Glomerular endothelial cell (primary cell): ENCODE measurements at regions not wholly inside any gene's neighbourhood (a gene's known extent, or its start where the extent isn't known, plus 50 kb on each side); places are given as distances from the start of the nearest gene placed in this dataset.
"Not testable (repeated sequence)": the region's sequence is repeated elsewhere in the genome, so short reads cannot be mapped to it uniquely, and the experiment has no call there.

Experiments used
- DNase-seq: peaks from one replicate; pipeline ENCODE4 v3.0.0-alpha.2; 2011; ENCODE audit warnings: low read depth, low spot score; ENCODE audit errors: extremely low read depth

DNA sequence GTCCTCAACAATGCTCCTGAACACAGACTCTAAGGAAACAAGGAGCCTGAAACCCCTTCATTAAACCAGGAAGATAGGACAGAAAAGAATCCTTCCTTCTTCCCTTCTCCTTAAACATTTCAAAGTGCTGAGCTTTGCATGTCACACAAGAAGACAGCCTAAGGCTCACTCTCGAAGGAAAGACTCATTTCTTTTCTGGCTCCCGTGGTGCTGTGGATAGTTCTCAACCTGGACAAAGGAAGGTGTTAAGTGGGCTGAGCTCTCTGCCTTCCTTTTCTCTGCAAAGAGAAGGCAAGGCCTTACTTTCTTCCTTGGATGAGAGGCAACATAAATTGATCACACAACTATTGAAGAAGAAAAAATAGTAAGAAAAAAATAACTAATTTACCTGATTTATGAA lies 452.4 kb upstream of the DDI1 start:
- DNase-seq: no peak

DNA sequence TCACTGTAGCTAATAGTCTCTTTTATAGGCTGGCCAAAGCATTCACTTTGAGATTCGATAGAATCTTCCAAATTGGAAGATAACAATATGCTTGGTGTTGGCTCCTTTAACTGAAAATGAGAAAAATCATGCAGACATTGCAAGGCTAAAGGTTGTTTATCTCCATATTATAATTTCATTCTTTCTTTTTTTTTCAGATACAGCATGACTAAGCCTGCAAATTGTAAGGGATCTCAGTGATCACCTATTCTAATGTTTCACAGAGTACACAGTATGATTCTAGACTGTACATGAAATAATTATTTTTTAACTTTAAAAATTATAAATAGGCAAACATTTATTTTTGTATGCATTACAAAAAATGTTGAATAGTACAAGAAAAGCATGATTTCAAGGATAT lies 451.7 kb upstream of the DDI1 start:
- no peak for DNase-seq

- DNase-seq: no peak
Observed at GRCh38 chr11:103585401-103585800, 451.0 kb upstream of the DDI1 start.

DNA sequence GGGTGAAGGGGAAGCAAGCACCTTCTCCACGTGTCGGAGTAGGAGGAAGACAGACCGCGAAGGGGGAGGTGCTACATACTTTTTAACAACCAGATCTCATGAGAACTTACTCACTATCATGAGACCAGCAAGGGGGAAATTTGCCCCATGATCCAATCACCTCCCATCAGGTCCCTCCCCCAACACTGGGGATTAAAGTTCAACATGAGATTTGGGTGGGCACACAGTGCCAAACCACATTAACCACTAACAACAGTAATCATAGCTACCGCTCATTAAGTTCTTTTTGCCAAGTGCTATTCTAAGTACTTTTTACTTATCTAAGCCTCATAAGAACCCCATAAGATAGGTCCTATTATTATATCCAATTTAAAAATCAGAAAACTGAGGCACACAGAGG lies 450.5 kb upstream of the DDI1 start:
- no peak for DNase-seq

DNA sequence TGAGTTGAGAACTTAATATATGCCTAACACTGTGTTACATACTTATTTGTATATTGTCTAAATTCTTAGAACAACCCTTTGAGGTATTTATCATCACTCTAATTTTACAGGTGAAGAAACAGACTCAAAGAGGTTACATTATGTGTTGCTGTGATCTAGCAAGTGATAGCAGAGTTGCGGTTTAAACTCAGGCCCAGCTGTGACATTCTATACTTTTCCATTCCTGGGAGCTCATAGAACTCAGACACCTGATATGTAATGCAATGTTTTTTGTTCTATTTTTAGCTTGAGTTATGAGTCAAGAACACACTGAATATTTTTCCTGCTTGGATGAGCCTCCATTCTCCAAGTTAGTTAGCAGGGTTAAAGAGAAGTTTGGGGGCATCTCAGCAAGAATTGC lies 449.7 kb upstream of the DDI1 start:
- DNase-seq: no peak

- DNase-seq: no peak
Observed at GRCh38 chr11:103587901-103588788, 448.3 kb upstream of the DDI1 start.

- DNase-seq: no peak
Observed at GRCh38 chr11:103591554-103591953, 444.9 kb upstream of the DDI1 start.

DNA sequence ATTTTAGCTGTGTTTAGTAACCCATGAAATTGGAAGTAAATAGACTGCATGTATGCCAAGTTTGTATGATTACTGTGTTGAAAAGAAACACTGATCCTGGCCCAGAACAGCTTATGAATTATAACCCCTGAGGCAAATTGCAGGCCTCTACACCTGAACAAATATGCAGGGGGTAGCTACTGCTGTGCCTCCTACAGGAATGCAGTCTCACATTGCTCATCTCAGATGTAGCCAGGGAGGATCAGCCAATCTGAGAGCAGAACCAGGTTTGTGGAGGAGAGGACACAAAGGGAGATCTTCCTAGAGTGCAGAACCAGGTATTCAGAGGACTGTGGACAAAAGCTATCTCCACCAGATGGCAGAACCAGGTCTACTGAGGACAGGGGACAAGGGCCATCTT lies 442.2 kb upstream of the DDI1 start:
- DNase-seq: no peak

DNA sequence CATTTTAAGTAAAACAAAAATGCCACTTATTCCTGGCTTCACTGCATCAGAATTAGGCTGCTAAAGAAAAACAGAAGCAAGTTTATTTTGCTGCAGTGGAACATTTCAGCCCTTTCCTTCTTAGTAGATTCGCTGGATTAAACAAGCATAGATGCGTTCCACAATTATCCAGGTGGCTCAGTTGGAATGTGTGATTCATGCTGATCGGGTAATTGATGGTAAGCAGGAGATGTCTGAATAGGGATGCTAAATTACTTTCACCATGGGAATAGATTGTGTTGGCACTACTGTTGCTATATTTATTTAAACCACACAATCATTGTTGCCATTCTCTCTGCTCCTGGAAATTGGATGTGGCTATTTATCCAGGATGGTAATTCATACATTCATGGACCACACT lies 440.1 kb upstream of the DDI1 start:
- no peak for DNase-seq

GRCh38 chr11:103601225-103601846 lies 435.1 kb upstream of the DDI1 start:
- no peak for DNase-seq

GRCh38 chr11:103602840-103603239 lies 433.6 kb upstream of the DDI1 start:
- no peak for DNase-seq

- no peak for DNase-seq
Observed at GRCh38 chr11:103604310-103604709, 432.1 kb upstream of the DDI1 start.

DNA sequence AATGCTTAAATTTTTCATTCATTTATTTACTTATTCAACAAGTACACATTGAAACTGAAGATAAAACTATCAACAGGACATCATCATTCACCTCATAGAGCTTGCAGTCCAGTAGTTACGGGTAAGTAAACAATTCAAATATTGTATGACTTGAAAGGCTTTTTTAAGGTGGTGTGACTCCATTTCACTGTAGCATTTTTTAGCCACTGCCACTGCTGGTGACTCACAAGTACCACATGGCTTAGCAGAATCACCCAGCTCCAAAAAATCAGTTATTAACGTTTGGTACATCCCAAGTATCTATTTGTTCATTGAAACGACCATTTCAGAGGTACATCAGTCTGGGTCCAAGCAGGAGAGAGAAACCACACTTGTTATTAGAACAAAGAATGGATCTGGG lies 427.9 kb upstream of the DDI1 start:
- no peak for DNase-seq

DNA sequence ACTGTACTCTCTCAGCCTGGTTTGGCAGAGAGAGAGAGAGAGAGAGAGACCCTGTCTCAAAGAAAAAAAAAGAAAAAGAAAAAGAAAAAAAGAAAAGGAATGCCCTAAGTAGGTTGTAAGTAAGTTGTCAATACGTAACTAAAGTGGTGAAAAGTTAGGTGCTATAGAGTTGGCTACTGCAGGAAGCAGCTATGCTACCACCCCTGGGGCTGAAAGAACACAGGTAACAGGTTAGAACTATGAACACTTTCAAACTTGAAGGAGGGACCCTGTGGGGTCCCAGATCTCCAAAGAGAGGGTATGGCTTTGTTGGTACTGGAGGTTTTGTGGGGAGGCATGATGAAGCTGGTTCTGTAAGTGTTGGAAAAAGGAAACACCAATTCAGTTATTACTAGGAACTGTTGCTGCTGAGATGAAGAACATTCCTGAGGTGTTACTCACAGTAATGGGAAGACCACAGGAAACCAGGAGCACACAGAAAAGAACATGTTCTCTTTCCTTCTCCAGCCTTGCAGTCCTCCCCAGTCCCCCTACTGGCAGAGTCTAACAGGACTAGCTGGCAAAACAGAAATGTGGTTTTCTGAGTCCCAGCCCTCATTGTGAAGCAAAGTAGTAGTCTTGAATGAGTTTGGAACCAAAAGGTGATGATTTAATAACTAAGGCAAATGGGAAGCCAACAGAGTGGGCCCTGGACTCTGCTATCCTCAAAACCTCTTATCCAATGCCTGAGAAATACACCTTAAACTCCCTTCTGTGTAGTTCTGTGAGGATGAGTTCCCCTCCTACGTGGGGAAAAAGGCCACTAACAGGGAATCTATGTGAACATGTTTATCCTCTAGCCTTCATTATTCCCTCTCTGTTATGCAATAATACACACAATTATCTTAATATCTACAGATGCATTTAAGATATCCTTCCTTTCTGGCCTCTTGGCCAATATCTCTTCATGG lies 427.0 kb upstream of the DDI1 start:
- DNase-seq: no peak

DNA sequence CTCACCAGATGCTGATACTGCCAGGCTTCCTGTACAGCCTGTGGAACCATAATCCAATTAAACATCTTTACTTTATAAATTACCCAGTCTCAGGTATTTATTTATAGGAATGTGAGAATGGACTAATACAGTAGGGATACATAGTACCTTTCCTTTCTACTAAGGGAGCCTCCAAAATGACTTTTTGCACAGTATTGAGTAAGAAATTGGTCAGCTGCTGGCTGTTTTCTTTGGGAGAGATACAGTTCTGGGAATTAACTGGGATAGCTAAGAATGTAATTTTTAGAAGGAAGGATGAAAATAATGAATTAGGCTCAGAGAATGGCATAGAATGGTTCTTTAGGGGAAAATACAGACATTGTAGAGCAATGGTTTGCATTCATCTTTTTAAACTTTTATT lies 426.0 kb upstream of the DDI1 start:
- no peak for DNase-seq

GRCh38 chr11:103611526-103612260 lies 424.7 kb upstream of the DDI1 start:
- not testable (repeated sequence) for DNase-seq

DNA sequence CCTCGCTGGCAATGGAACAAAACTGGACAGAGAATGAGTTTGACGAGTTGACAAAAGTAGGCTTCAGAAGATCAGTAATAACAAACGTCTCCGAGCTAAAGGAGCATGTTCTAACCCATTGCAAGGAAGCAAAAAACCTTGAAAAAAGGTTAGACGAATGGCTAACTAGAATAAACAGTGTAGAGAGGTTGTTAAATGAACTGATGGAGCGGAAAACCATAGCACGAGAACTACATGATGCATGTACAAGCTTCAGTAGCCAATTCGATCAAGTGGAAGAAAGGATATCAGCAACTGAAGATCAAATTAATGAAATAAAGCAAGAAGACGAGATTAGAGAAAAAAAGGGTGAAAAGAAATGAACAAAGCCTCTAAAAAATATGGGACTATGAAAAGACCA lies 424.0 kb upstream of the DDI1 start:
- not testable (repeated sequence) for DNase-seq

DNA sequence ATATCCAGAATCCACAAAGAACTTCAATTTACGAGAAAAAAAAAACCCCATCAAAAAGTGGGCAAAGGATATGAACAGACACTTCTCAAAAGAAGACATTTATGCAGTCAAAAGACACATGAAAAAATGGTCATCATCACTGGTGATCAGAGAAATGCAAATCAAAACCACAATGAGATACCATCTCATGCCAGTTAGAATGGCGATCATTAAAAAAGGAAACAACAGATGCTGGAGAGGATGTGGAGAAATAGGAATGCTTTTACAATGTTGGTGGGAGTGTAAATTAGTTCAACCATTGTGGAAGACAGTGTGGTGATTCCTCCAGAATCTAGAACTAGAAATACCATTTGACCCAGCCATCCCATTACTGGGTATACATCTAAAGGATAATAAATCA lies 419.9 kb upstream of the DDI1 start:
- DNase-seq: not testable (repeated sequence)

- DNase-seq: no peak
Observed at GRCh38 chr11:103618528-103618927, 417.9 kb upstream of the DDI1 start.

DNA sequence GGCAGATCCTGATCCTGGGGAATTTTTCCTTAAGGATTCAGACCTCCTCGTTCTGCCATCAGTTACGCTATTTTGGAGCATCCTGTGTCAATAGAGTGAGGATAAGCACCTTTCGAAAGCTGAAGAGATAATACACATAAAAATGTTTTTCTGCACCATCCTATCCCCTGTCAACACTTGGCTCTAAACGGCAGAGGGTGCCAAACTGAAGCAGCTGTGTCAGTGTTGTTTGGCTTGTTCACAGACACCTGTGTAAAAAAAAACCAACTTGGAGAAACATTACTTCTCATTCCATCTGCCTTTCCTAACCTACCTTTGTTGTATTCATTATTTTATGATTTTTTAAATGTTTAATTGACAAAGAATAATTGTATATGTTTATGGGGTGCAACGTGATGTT lies 417.0 kb upstream of the DDI1 start:
- no peak for DNase-seq

DNA sequence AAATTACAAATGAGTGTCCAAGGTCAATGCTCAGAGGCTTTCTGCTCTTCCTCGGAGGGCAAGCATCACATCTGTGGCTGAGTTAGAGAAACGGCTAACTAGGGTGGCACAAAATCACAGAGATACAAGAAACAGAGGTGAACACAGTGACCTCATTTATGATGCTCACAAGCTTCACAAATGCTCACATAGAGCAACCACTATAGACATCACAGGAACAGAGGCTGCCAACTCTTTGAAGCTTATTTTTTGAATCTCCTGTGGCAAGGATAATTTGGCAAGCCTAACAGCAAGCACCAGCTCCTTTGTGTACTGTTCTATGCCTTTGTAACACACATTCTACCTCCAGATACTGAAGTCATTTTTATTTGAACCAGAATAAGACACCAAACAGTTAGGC lies 416.5 kb upstream of the DDI1 start:
- DNase-seq: no peak
